KMS-11 (cell line): ENCODE measurements at regions not wholly inside any gene's neighbourhood (a gene's known extent, or its start where the extent isn't known, plus 50 kb on each side); places are given as distances from the start of the nearest gene placed in this dataset.

ENCODE experiments used
- H2AFZ ChIP-seq: fragments of 200-600 bp; sonication (generic); 2 replicates; pipeline ENCODE4 v1.6.1; 2016; ENCODE audit warnings: antibody characterized with exemption, mixed run types, low read depth
- H3K27ac ChIP-seq: fragments of 200-600 bp; sonication (generic); 2 replicates; pipeline ENCODE4 v1.6.1; 2016; ENCODE audit warnings: mild to moderate bottlenecking, mixed run types
- H3K27me3 ChIP-seq: fragments of 200-600 bp; sonication (generic); 2 replicates; pipeline ENCODE4 v1.6.1; 2017; ENCODE audit warnings: mild to moderate bottlenecking, low read depth, mixed run types, moderate library complexity; ENCODE audit not compliant: insufficient read depth
- H3K36me3 ChIP-seq: fragments of 200-600 bp; sonication (generic); 2 replicates; pipeline ENCODE4 v1.6.1; 2017; ENCODE audit warnings: mild to moderate bottlenecking, mixed run types; ENCODE audit not compliant: insufficient read depth
- H3K4me1 ChIP-seq: fragments of 200-600 bp; sonication (generic); 2 replicates; pipeline ENCODE4 v1.6.1; 2016; ENCODE audit warnings: mild to moderate bottlenecking, low read depth, mixed run types; ENCODE audit not compliant: poor library complexity, severe bottlenecking
- H3K4me2 ChIP-seq: fragments of 200-600 bp; sonication (generic); 2 replicates; pipeline ENCODE4 v1.7.0; 2016; ENCODE audit warnings: mild to moderate bottlenecking, mixed run types
- H3K4me3 ChIP-seq: fragments of 200-600 bp; sonication (generic); IDR thresholded peaks from 2 replicates; pipeline ENCODE4 v1.6.1; 2017; ENCODE audit warnings: low read depth, low read length, mixed read lengths; ENCODE audit not compliant: insufficient read depth
- H3K79me2 ChIP-seq: fragments of 200-600 bp; sonication (generic); 2 replicates; pipeline ENCODE4 v1.6.1; 2016; ENCODE audit warnings: low read depth, mixed run types; ENCODE audit not compliant: insufficient read depth
- H3K9ac ChIP-seq: fragments of 200-600 bp; sonication (generic); 2 replicates; pipeline ENCODE4 v1.6.1; 2016; ENCODE audit warnings: mild to moderate bottlenecking, mixed run types
- H4K20me1 ChIP-seq: fragments of 200-600 bp; sonication (generic); 2 replicates; pipeline ENCODE4 v1.6.1; 2016; ENCODE audit warnings: mild to moderate bottlenecking, mixed run types; ENCODE audit not compliant: insufficient read depth
- CTCF ChIP-seq: fragments of 200-600 bp; sonication (generic); conservative IDR thresholded peaks from 2 replicates; pipeline ENCODE4 v1.6.1; 2017; ENCODE audit warnings: low read depth, mild to moderate bottlenecking, antibody characterized with exemption, low read length, moderate library complexity, mixed read lengths

GRCh38 chr1:212213784-212214183 is 71.4 kb upstream of the PPP2R5A start:
- H3K27me3 ChIP-seq: no peaks in the 10 kb centered on the region
- no peaks in the 10 kb centered on the region for H3K36me3 ChIP-seq
- TF ChIP-seq CTCF: no peak
- H4K20me1 ChIP-seq: no peaks in the 10 kb centered on the region
- H3K79me2 ChIP-seq: no peaks in the 10 kb centered on the region
- no peak overlapping the region for H2AFZ ChIP-seq
- no peak overlapping the region for H3K4me2 ChIP-seq
- H3K4me1 ChIP-seq: peaks cover 15% of the 10 kb centered on the region
- no peak overlapping the region for H3K4me3 ChIP-seq
- no peak overlapping the region for H3K27ac ChIP-seq
- H3K9ac ChIP-seq: no peak overlapping the region

- no peak overlapping the region for H3K4me2 ChIP-seq
- H3K27ac ChIP-seq: no peak overlapping the region
- H3K9ac ChIP-seq: no peak overlapping the region
- no peaks in the 10 kb centered on the region for H3K79me2 ChIP-seq
- no peaks in the 10 kb centered on the region for H3K36me3 ChIP-seq
- peaks cover 21% of the 10 kb centered on the region for H3K4me1 ChIP-seq
- H3K27me3 ChIP-seq: no peaks in the 10 kb centered on the region
- no peak overlapping the region for H3K4me3 ChIP-seq
- TF ChIP-seq CTCF: no peak
- H4K20me1 ChIP-seq: no peaks in the 10 kb centered on the region
- no peak overlapping the region for H2AFZ ChIP-seq
Observed at GRCh38 chr1:212214325-212214724, 70.9 kb upstream of the PPP2R5A start.

GRCh38 chr1:212215910-212216309 is 69.3 kb upstream of the PPP2R5A start:
- no peak overlapping the region for H3K27ac ChIP-seq
- no peaks in the 10 kb centered on the region for H3K27me3 ChIP-seq
- H4K20me1 ChIP-seq: no peaks in the 10 kb centered on the region
- H2AFZ ChIP-seq: no peak overlapping the region
- TF ChIP-seq CTCF: no peak
- H3K4me1 ChIP-seq: peaks cover 30% of the 10 kb centered on the region
- H3K4me2 ChIP-seq: no peak overlapping the region
- H3K9ac ChIP-seq: no peak overlapping the region
- no peaks in the 10 kb centered on the region for H3K79me2 ChIP-seq
- H3K4me3 ChIP-seq: no peak overlapping the region
- no peaks in the 10 kb centered on the region for H3K36me3 ChIP-seq

GRCh38 chr1:212217633-212218032 is 67.6 kb upstream of the PPP2R5A start:
- Histone ChIP-seq H4K20me1 (no peaks in the 10 kb centered on the region), H3K27me3 (no peaks in the 10 kb centered on the region), H3K9ac (no peak overlapping the region), H2AFZ (no peak overlapping the region), H3K79me2 (no peaks in the 10 kb centered on the region), H3K27ac (no peak overlapping the region), H3K4me3 (no peak overlapping the region), H3K4me1 (peaks cover 30% of the 10 kb centered on the region), H3K36me3 (no peaks in the 10 kb centered on the region), H3K4me2 (no peak overlapping the region)
- TF ChIP-seq CTCF: no peak
